ENCODE measurements at regions not wholly inside any gene's neighbourhood (a gene's known extent, or its start where the extent isn't known, plus 50 kb on each side); places are given as distances from the start of the nearest gene placed in this dataset.

DNA sequence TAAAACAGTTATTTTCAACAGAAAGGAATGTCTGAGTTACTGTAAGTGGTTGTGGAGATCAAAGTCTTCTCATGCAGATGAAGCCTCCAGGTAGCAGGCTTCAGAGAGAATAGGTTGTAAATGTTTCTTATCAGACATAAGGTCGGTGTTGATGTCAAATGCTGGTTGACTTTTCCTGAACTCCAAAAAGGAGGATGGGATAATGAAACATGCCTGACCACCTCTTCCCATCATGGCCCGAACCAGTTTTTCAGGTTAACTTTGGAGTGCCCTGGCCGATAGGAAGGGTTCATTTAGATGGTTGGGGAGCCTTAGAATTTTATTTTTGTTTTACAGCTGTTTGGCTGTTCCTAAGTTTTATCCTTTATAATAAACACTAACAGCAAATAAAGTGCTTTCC is 478.4 kb downstream of the ACTL7B start:
- TF ChIP-seq POLR2A (IDR thresholded peaks at IDR 0.05; ENCODE audit: low read length) (no peak), GATA1 (IDR thresholded peaks at IDR 0.05; ENCODE audit: low read depth, low read length) (no peak)

Measured in erythroblast (primary cell).